Stimulated activated naive CD8-positive, alpha-beta T cell treated with anti-CD3 and anti-CD28 coated beads, Interleukin-15, Interleukin-2, amounts not matched to agents 100 ng/mL and 50 ng/mL, for 24 hours (primary cell): ENCODE measurements at regions not wholly inside any gene's neighbourhood (a gene's known extent, or its start where the extent isn't known, plus 50 kb on each side); places are given as distances from the start of the nearest gene placed in this dataset.

Source experiments
- H3K27ac Mint-ChIP-seq: one replicate; pipeline ENCODE4 v1.8.0; 2021; ENCODE audit warnings: mild to moderate bottlenecking, mixed read lengths
- H3K27me3 Mint-ChIP-seq: one replicate; pipeline ENCODE4 v1.8.0; 2021; ENCODE audit warnings: mixed read lengths
- H3K36me3 Mint-ChIP-seq: one replicate; pipeline ENCODE4 v1.8.0; 2021; ENCODE audit warnings: low read depth, mixed read lengths
- H3K4me1 Mint-ChIP-seq: one replicate; pipeline ENCODE4 v1.8.0; 2021; ENCODE audit warnings: low read depth, mixed read lengths
- H3K4me3 Mint-ChIP-seq: one replicate; pipeline ENCODE4 v1.8.0; 2021; ENCODE audit warnings: mild to moderate bottlenecking, mixed read lengths
- H3K9me3 Mint-ChIP-seq: one replicate; pipeline ENCODE4 v1.8.0; 2021; ENCODE audit warnings: mixed read lengths

- Mint-ChIP-seq H3K4me1 (no peaks in the 10 kb centered on the region), H3K27me3 (no peaks in the 10 kb centered on the region), H3K9me3 (peaks cover 4% of the 10 kb centered on the region), H3K27ac (no peak overlapping the region), H3K4me3 (no peak overlapping the region), H3K36me3 (no peaks in the 10 kb centered on the region)
Measured at GRCh38 chr4:18878561-18878960, 857.0 kb upstream of the LCORL start.

- Mint-ChIP-seq H3K9me3 (peaks cover 9% of the 10 kb centered on the region), H3K36me3 (no peaks in the 10 kb centered on the region), H3K27me3 (no peaks in the 10 kb centered on the region), H3K27ac (no peak overlapping the region), H3K4me1 (no peaks in the 10 kb centered on the region), H3K4me3 (no peak overlapping the region)
Measured at GRCh38 chr4:18869166-18869565, 847.6 kb upstream of the LCORL start.

GRCh38 chr4:18860836-18861530 lies 839.4 kb upstream of the LCORL start:
- no peaks in the 10 kb centered on the region for H3K27me3 Mint-ChIP-seq
- no peak overlapping the region for H3K27ac Mint-ChIP-seq
- peaks cover 11% of the 10 kb centered on the region for H3K9me3 Mint-ChIP-seq
- H3K4me3 Mint-ChIP-seq: no peak overlapping the region
- no peaks in the 10 kb centered on the region for H3K4me1 Mint-ChIP-seq
- no peaks in the 10 kb centered on the region for H3K36me3 Mint-ChIP-seq

GRCh38 chr4:18859468-18859867 lies 837.9 kb upstream of the LCORL start:
- H3K4me1 Mint-ChIP-seq: no peaks in the 10 kb centered on the region
- peaks cover 18% of the 10 kb centered on the region for H3K9me3 Mint-ChIP-seq
- no peak overlapping the region for H3K4me3 Mint-ChIP-seq

GRCh38 chr4:18858229-18858922 lies 836.8 kb upstream of the LCORL start:
- Mint-ChIP-seq H3K27me3 (no peaks in the 10 kb centered on the region), H3K9me3 (peaks cover 18% of the 10 kb centered on the region), H3K4me1 (no peaks in the 10 kb centered on the region), H3K4me3 (no peak overlapping the region), H3K27ac (no peak overlapping the region), H3K36me3 (no peaks in the 10 kb centered on the region)

More at GRCh38 chr4:18859468-18859867, 837.9 kb upstream of the LCORL start:
- Mint-ChIP-seq H3K36me3 (no peaks in the 10 kb centered on the region), H3K27ac (no peak overlapping the region), H3K27me3 (no peaks in the 10 kb centered on the region)

GRCh38 chr4:18850867-18851266 lies 829.3 kb upstream of the LCORL start:
- Mint-ChIP-seq H3K27ac (no peak overlapping the region), H3K27me3 (no peaks in the 10 kb centered on the region), H3K4me1 (no peaks in the 10 kb centered on the region), H3K4me3 (no peak overlapping the region), H3K36me3 (no peaks in the 10 kb centered on the region), H3K9me3 (peaks cover 29% of the 10 kb centered on the region)

GRCh38 chr4:18847249-18847890 lies 825.8 kb upstream of the LCORL start:
- H3K27ac Mint-ChIP-seq: no peak overlapping the region
- H3K4me3 Mint-ChIP-seq: no peak overlapping the region
- no peaks in the 10 kb centered on the region for H3K36me3 Mint-ChIP-seq
- H3K27me3 Mint-ChIP-seq: no peaks in the 10 kb centered on the region
- no peaks in the 10 kb centered on the region for H3K4me1 Mint-ChIP-seq
- peaks cover 29% of the 10 kb centered on the region for H3K9me3 Mint-ChIP-seq

- H3K36me3 Mint-ChIP-seq: no peaks in the 10 kb centered on the region
- no peaks in the 10 kb centered on the region for H3K4me1 Mint-ChIP-seq
- H3K27ac Mint-ChIP-seq: no peak overlapping the region
- H3K4me3 Mint-ChIP-seq: no peak overlapping the region
- peaks cover 36% of the 10 kb centered on the region for H3K9me3 Mint-ChIP-seq
- no peaks in the 10 kb centered on the region for H3K27me3 Mint-ChIP-seq
Measured at GRCh38 chr4:18846313-18846712, 824.8 kb upstream of the LCORL start.

- Mint-ChIP-seq H3K27ac (no peak overlapping the region), H3K4me3 (no peak overlapping the region), H3K9me3 (peaks cover 31% of the 10 kb centered on the region), H3K4me1 (no peaks in the 10 kb centered on the region), H3K27me3 (no peaks in the 10 kb centered on the region), H3K36me3 (no peaks in the 10 kb centered on the region)
Measured at GRCh38 chr4:18844726-18845125, 823.2 kb upstream of the LCORL start.

- Mint-ChIP-seq H3K4me3 (no peak overlapping the region), H3K36me3 (no peaks in the 10 kb centered on the region), H3K27me3 (no peaks in the 10 kb centered on the region), H3K27ac (no peak overlapping the region), H3K4me1 (no peaks in the 10 kb centered on the region), H3K9me3 (peaks cover 27% of the 10 kb centered on the region)
Measured at GRCh38 chr4:18842431-18842830, 820.9 kb upstream of the LCORL start.

GRCh38 chr4:18840481-18840880 lies 818.9 kb upstream of the LCORL start:
- no peaks in the 10 kb centered on the region for H3K27me3 Mint-ChIP-seq
- H3K27ac Mint-ChIP-seq: no peak overlapping the region
- no peak overlapping the region for H3K4me3 Mint-ChIP-seq
- H3K4me1 Mint-ChIP-seq: no peaks in the 10 kb centered on the region
- peaks cover 19% of the 10 kb centered on the region for H3K9me3 Mint-ChIP-seq
- H3K36me3 Mint-ChIP-seq: no peaks in the 10 kb centered on the region

GRCh38 chr4:18816228-18816895 lies 794.8 kb upstream of the LCORL start:
- Mint-ChIP-seq H3K9me3 (peaks cover 12% of the 10 kb centered on the region), H3K27me3 (no peaks in the 10 kb centered on the region), H3K4me1 (no peaks in the 10 kb centered on the region), H3K36me3 (no peaks in the 10 kb centered on the region), H3K27ac (no peak overlapping the region), H3K4me3 (no peak overlapping the region)

GRCh38 chr4:18815779-18816173 lies 794.2 kb upstream of the LCORL start:
- no peaks in the 10 kb centered on the region for H3K36me3 Mint-ChIP-seq
- no peaks in the 10 kb centered on the region for H3K27me3 Mint-ChIP-seq
- H3K4me1 Mint-ChIP-seq: no peaks in the 10 kb centered on the region
- peaks cover 14% of the 10 kb centered on the region for H3K9me3 Mint-ChIP-seq
- H3K27ac Mint-ChIP-seq: no peak overlapping the region
- no peak overlapping the region for H3K4me3 Mint-ChIP-seq

GRCh38 chr4:18815081-18815778 lies 793.7 kb upstream of the LCORL start:
- no peak overlapping the region for H3K27ac Mint-ChIP-seq

More at GRCh38 chr4:18815081-18815778, 793.7 kb upstream of the LCORL start:
- H3K27me3 Mint-ChIP-seq: no peaks in the 10 kb centered on the region
- H3K4me3 Mint-ChIP-seq: no peak overlapping the region
- H3K36me3 Mint-ChIP-seq: no peaks in the 10 kb centered on the region
- no peaks in the 10 kb centered on the region for H3K4me1 Mint-ChIP-seq
- peaks cover 10% of the 10 kb centered on the region for H3K9me3 Mint-ChIP-seq
